Hepatic stellate cell (primary cell): ENCODE measurements at regions not wholly inside any gene's neighbourhood (a gene's known extent, or its start where the extent isn't known, plus 50 kb on each side); places are given as distances from the start of the nearest gene placed in this dataset.
"Not testable (repeated sequence)": the region's sequence is repeated elsewhere in the genome, so short reads cannot be mapped to it uniquely, and the experiment has no call there.

Experiments used
- DNase-seq: peaks from one replicate; pipeline ENCODE4 v3.0.0; 2011; ENCODE audit warnings: low spot score

GRCh38 chr12:34405286-34406227 is 383.3 kb downstream of the ALG10 start:
- no peak for DNase-seq

DNA sequence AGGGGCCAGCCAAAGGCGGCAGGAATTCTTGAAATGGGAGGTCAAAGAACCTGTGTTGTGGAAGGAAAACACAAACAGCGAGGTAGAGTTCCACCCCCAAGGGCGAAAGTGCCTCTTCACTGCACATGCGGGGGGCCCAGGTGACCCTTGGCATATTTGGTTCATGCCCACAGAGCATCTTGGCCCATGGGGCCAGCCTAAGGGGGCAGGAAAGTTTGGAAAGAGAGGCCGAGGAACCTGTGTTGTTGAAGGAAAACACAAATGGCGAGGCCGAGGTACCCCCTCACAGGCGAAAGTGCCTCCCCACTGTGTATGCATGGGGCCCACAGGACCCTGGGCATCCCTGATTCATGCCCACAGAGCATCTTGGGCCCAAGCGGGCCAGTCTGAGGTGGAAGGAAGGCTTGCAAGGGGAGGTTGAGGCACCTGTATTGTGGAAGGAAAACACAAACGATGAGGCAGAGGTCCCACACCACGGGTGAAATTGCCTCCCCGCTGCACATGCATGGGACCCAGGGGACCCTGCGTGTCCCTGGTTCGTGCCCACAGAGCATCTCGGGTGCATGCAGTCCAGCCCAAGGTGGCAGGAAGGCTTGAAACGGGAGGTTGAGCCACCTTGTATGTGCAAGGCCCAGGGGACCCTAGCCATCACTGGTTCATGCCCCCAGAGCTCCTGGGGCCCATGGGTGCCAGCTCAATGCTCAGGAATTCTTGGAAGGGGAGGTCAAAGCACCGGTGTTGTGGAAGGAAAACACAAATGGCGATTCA is 384.1 kb downstream of the ALG10 start:
- DNase-seq: no peak

DNA sequence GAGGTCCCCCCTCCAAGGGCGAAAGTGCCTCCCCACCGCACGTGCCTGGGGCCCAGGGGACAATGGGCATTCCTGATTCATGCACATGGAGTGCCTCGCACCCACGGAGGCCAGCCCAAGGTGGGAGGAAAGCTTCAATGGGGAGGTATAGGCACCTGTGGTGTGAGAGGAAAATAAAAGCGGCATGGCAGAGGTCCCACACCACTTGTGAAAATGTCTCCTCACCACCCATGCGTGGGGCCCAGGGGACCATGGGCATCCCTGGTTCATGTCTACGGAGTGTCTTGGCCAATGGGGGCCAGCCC is 384.7 kb downstream of the ALG10 start:
- DNase-seq: no peak

- no peak for DNase-seq
Measured at GRCh38 chr12:34407813-34408212, 385.5 kb downstream of the ALG10 start.

DNA sequence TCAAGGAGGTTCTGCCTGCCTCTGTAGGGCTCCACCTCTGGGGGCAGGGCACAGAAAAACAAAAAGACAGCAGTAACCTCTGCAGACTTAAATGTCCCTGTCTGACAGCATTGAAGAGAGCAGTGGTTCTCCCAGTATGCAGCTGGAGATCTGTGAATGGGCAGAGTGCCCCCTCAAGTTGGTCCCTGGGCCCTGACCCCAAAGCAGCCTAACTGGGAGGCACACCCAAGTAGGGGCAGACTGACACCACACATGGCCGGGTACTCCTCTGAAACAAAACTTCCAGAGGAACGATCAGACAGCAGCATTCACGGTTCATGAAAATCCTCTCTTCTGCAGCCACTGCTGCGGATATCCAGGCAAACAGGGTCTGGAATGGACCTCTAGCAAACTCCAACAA is 409.2 kb downstream of the ALG10 start:
- not testable (repeated sequence) for DNase-seq
